ENCODE measurements at regions not wholly inside any gene's neighbourhood (a gene's known extent, or its start where the extent isn't known, plus 50 kb on each side); places are given as distances from the start of the nearest gene placed in this dataset.
"Not testable (repeated sequence)": the region's sequence is repeated elsewhere in the genome, so short reads cannot be mapped to it uniquely, and the experiment has no call there.

DNA sequence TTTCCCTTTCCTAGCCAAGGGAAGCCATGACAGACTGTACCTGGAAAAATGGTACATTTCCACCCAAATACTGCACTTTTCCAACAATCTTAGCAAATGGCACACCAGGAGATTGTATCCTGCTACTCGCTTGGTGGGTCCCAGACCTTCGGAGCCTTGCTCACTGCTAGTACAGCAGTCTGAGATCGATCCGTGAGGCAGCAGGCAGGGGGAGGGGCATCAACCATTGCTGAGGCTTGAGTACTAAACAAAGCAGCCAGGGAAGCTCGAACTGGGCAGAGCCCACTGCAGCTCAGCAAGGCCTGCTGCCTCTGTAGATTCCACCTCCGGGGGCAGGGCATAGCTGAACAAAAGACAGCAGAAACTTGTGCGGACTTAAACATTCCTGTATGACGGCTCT, 218.8 kb downstream of the LRIG3 start:
- TF ChIP-seq, protein P1, sequence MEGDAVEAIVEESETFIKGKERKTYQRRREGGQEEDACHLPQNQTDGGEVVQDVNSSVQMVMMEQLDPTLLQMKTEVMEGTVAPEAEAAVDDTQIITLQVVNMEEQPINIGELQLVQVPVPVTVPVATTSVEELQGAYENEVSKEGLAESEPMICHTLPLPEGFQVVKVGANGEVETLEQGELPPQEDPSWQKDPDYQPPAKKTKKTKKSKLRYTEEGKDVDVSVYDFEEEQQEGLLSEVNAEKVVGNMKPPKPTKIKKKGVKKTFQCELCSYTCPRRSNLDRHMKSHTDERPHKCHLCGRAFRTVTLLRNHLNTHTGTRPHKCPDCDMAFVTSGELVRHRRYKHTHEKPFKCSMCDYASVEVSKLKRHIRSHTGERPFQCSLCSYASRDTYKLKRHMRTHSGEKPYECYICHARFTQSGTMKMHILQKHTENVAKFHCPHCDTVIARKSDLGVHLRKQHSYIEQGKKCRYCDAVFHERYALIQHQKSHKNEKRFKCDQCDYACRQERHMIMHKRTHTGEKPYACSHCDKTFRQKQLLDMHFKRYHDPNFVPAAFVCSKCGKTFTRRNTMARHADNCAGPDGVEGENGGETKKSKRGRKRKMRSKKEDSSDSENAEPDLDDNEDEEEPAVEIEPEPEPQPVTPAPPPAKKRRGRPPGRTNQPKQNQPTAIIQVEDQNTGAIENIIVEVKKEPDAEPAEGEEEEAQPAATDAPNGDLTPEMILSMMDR (IDR thresholded peaks at IDR 0.05; ENCODE audit: low read depth, low read length): no peak
- H3K4me3 ChIP-seq (replicated peaks in 1 of 2; ENCODE audit: low read depth in 2 of 2, low read length in 2 of 2): no peak overlapping the region
- DNase-seq (ENCODE audit: low read depth in 2 of 2): no peak

DNA sequence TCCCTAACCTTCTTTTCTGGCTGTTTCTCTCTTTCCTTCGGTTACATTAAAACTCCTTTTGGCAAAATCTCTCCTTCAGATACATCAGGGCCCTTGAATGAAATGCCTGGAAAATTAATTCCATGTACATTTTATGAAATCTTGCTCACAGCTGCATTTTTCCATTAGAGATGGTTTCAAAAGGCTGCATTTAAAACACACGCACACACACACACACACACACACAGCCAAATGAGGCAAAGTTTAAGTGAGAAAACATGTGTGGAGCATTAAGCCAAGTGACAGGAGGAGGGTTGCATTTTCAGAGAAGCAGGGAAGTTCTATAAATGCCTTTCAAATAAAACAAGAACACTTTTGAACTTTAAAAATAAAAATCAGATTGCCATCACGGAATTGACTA, 216.4 kb downstream of the LRIG3 start:
- DNase-seq (ENCODE audit: low read depth in 2 of 2): peak in 1 of 2 donors; percentile 4
- H3K4me3 ChIP-seq (replicated peaks in 1 of 2; ENCODE audit: low read depth in 2 of 2, low read length in 2 of 2): no peak overlapping the region
- TF ChIP-seq, protein P1 (IDR thresholded peaks at IDR 0.05; ENCODE audit: low read depth, low read length): no peak

DNA sequence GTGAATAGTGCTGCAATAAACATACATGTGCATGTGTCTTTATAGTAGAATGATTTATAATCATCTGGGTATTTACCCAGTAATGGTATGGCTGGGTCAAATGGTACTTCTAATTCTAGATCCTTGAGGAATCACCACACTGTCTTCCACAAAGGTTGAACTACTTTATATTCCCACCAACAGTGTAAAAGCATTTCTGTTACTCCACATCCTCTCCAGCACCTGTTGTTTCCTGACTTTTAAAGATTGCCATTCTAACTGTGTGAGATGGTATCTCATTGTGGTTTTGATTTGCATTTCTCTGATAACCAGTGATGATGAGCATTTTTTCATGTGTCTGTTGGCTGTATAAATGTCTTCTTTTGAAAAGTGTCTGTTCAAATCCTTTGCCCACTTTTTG, 215.5 kb downstream of the LRIG3 start:
- not testable (repeated sequence) for DNase-seq (ENCODE audit: low read depth in 2 of 2); H3K4me3 ChIP-seq (replicated peaks in 1 of 2; ENCODE audit: low read depth in 2 of 2, low read length in 2 of 2)

DNA sequence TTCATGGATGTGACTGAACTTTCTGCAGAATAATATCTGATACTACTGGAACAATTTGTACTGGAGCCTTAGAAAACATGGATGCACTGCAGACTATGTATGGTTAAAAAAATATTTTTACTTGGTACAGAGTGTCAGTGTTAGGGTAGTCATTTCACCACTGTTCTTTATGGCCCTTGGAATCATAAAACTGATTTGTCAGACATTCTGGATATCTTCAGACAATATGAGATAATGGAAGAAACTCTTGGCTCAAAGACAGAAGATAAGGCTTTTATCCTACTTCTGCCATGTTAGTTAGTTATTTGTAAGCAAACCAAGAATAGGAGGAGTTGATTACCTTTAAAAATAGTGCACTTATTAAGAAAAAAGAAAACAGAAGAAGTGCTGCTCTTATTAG, 209.4 kb downstream of the LRIG3 start:
- no peak overlapping the region for H3K4me3 ChIP-seq (replicated peaks in 1 of 2; ENCODE audit: low read depth in 2 of 2, low read length in 2 of 2)
- DNase-seq (ENCODE audit: low read depth in 2 of 2): no peak
- TF ChIP-seq, protein P1 (IDR thresholded peaks at IDR 0.05; ENCODE audit: low read depth, low read length): no peak

GRCh38 chr12:58711974-58712373, 208.3 kb downstream of the LRIG3 start:
- H3K4me3 ChIP-seq (replicated peaks in 1 of 2; ENCODE audit: low read depth in 2 of 2, low read length in 2 of 2): no peak overlapping the region
- DNase-seq (ENCODE audit: low read depth in 2 of 2): peak; percentile 5 to 44
- TF ChIP-seq, protein P1 (IDR thresholded peaks at IDR 0.05; ENCODE audit: low read depth, low read length): no peak

DNA sequence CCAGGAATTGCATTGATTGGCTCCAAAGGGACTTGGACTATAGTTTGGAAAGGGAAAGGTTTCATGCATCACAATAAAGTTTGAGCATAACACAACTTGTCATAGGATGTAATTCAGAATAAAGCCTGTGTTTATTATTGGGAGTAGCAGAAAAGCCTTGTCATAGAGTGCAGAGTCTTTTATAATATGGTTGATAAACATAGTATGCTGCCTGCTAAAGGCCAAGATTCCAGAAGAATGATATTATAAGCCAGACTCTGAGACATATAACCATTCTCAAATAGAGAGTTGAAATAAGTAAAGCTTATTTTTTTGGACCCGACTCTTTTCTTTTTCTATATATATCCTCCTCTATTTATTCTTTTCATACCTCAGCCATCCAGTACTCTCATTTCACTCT, 207.3 kb downstream of the LRIG3 start:
- no peak for DNase-seq (ENCODE audit: low read depth in 2 of 2)
- H3K4me3 ChIP-seq (replicated peaks in 1 of 2; ENCODE audit: low read depth in 2 of 2, low read length in 2 of 2): no peak overlapping the region
- TF ChIP-seq, protein P1 (IDR thresholded peaks at IDR 0.05; ENCODE audit: low read depth, low read length): no peak

GRCh38 chr12:58719161-58719560, 201.1 kb downstream of the LRIG3 start:
- no peak overlapping the region for H3K4me3 ChIP-seq (replicated peaks in 1 of 2; ENCODE audit: low read depth in 2 of 2, low read length in 2 of 2)
- TF ChIP-seq, protein P1 (IDR thresholded peaks at IDR 0.05; ENCODE audit: low read depth, low read length): no peak
- DNase-seq (ENCODE audit: low read depth in 2 of 2): no peak

All from cardiac fibroblast (primary cell).